ENCODE measurements at regions not wholly inside any gene's neighbourhood (a gene's known extent, or its start where the extent isn't known, plus 50 kb on each side); places are given as distances from the start of the nearest gene placed in this dataset.

DNA sequence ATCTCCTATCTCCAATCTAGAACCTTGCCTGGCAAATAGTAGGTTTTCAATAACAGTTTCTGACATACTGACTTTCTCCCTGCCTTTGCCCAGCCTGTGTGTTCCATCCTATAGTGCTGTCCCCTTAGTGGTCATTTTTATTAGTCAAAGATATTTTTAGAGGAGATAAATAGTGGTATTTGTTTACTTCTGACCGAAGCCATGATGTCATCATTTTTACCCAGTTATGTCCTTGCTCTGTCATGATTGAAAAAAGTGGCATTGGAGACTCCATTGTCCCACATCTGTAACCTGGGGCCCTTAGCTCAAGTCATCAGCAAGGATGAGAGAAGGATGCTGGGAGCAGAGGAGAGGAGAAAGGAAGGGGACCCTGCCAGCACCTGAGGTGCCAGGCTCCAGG, 80.6 kb upstream of the ATP2B2 start:
- DNase-seq = no peak

DNA sequence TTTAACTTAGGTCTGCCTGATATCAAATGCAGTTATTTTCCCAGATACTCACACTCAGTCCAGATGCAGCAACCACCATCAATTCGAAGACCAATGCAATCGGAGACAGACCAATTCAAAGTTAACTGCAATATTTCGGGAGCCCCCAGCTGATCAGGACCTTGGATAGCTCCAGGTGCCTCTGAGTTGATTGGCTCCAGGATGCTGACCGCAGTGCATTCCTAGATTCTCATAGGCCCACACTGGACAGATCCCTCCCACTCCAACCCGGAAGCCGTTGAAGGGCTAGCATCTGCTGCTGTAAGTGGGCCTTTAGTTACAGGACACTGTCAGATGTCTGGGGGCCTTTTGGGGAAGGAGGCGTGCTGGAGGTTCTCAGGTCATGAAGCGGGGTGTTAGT, 89.5 kb upstream of the ATP2B2 start:
- no peak for DNase-seq

DNA sequence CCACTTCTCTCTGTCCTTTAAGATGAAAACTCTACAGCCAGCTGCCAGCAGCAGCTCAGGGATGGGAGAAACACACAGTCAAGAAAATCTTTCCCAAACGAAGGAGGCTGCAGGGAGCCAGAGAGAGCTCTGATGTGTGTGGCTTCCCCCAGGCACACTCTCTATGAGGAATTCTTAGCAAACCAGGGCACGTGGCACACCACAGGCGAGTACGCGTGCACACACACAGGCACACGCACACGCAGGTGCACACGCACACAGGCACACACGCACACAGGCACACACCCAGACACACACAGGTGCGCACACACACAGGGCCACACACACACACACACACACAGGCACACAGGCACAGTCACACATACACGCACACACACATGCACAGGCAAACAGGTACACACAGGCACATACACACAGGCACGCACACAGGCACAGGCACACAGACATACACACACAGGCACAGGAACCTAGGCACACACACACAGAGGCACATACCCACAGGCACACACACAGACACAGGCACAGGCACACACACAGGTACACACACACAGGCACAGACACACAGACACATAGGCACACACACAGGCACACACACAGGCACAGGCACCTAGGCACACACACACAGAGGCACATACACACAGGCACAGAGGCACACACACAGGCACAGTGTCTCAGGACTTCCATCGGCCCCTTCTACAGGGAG, 91.5 kb upstream of the ATP2B2 start:
- DNase-seq = no peak

DNA sequence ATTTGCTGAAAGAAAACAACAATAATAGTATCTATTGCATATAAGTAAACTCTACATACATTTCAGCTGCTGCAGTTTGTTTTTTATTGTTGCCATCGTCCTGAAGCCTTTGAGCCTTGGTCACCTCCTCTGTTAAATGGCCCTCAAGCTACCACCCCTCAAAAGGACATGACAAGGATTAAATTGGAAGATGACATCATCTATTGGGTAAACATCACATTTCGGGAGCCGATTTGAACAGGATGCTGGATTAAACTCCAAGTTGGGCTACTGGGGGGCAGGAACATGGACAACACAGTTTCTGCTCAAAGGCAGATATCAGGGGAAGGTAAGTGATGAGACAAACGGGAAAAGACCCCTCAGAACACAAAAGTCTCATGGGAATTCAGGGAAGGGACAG, 92.3 kb upstream of the ATP2B2 start:
- no peak for DNase-seq

DNA sequence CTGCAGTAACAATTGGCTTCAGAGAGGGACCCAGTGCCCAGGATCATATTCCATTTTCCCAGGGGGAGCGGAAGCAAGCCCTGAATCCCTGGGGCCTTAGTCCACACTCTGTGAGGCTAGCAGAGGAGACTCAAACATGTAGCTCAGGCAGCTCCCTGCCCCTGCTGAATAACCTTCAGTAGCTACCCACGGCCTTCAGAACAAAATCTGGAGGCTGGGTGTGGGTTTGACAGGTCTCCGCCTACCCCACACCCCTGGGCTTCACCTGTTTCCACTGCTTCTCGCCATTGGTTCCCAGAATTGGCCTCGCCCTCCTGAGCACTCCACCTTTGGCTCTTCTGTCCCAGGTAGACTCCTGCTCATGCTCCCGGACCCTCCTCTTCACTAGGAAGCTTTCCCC, 93.6 kb upstream of the ATP2B2 start:
- DNase-seq = peak; percentile 34

DNA sequence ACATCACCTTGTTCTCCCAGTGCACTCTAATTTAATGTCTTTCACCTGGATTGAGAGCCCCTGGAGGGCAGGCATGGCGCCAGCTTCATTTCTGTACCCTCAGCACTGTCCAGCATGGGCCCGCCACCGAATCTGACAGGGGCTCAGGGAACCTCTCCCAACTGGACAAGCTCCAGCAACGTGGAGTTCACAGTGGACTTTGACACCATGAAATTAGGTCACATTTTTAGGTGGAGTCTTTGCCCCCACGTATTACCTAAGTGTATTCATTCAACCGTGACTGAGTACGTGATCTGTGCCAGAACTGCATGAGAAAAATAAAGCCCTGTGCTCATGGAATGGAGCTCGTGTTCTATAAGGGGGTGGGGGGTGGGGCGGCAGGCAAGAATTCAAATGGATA, 94.1 kb upstream of the ATP2B2 start:
- DNase-seq = peak; percentile 17

DNA sequence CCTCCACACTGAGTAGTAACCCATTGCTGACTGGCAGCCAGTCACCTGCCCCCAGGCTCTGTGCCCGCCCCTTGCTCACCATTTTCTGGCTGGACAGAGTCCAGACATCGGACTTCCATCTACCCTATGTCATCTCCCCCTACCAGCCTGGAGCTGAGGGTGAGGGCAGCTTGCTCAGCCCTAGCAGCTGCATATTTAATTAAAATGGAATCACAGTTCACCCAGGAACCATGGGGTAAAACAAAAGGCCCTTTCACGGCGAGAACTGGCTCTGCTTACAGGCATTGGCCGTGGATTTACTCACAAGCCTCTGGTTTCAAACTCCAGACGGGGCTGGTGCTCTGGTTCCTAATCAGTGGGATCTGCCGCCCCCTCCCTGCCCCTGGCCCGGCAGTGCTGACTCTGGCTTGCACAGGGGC, 94.9 kb upstream of the ATP2B2 start:
- no peak for DNase-seq

DNA sequence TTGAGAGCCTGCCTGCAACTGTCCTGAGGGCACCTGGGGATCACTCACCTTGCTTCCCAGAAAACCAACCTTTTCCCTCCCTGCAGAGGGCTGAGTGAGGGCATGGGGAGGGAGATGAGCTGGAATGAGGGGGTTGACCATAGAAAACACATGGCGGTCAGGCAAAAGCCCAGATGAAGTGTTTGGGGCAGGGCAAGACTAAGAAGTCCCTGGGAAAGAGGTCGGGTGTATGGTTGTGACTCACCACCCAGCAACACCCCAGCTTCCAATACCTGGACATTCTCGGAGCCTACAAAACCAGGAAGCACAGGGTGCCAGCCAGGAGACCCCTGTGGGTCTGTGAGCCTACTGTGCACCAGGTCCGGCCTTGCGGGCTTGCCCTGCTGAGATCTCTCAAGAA, 95.3 kb upstream of the ATP2B2 start:
- no peak for DNase-seq

DNA sequence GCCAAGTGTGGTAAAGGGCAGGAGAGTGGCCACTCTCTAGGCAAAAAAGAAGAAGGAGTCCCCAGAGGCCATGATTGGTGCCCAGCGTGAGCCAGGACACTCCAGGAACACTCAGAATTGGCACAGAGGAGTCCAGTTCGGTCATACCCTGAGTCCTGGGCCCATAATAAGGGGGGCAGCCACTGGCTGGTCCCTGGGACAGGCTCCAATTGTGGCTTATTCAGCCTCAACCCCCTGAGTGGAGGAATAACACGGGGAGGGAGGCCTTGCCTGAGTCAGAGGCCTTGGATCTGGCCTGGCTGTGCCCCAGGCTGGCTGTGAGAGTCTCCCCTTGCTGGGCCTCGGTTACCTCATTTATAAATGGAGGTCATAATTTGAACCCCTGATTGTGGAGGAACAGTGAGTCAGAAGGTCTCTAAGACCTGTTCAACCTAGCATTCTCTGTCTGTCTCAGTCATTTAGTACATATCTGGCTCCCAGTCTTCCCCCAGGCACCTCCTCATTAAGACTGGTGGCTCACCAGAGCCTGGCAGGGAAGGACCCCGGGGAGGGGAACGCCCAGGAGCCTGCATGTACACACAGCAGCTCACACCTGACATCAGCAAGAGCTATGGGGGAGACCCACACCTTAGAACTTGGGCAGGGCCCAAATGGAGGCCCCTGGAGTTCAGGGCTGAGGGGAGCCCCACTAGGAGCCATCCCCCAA, 95.9 kb upstream of the ATP2B2 start:
- DNase-seq = no peak

DNA sequence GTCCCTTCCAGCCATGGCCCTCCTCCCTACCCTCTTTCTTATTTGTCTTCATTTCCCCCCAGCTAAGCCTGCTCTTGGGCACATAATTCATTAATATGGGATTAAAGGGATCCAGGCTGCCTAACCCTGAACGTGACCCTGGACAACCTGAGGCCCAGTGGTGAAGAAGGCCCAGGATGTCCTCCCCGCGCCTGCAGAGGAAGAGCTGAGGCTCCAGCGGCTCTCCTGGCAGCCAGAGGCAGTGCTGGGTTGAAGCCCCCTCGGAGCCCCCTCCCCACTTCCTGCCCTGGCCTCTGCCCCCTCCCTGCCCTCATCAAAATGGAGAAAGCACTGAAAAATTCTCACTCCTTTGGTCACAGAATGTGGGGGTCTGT, 96.5 kb upstream of the ATP2B2 start:
- no peak for DNase-seq

DNA sequence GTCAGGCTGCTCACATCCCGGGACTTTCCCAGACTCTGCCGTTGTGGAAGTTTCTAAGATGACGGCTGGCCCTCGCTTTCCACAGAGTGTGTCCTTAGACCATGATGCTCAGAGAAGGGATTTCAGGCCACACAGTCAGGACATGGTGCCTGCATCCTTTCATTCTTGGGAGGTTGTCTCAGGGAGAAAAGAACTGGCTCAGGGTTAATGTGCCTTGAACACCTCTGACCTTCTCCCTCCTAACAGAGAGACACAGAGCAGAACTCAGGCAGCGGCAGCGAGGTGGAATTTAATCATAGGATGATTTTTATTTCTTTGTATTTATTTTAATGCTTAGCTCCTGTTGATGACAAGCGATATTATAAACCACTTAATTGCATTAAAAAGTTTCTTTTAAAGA, 96.9 kb upstream of the ATP2B2 start:
- no peak for DNase-seq

DNA sequence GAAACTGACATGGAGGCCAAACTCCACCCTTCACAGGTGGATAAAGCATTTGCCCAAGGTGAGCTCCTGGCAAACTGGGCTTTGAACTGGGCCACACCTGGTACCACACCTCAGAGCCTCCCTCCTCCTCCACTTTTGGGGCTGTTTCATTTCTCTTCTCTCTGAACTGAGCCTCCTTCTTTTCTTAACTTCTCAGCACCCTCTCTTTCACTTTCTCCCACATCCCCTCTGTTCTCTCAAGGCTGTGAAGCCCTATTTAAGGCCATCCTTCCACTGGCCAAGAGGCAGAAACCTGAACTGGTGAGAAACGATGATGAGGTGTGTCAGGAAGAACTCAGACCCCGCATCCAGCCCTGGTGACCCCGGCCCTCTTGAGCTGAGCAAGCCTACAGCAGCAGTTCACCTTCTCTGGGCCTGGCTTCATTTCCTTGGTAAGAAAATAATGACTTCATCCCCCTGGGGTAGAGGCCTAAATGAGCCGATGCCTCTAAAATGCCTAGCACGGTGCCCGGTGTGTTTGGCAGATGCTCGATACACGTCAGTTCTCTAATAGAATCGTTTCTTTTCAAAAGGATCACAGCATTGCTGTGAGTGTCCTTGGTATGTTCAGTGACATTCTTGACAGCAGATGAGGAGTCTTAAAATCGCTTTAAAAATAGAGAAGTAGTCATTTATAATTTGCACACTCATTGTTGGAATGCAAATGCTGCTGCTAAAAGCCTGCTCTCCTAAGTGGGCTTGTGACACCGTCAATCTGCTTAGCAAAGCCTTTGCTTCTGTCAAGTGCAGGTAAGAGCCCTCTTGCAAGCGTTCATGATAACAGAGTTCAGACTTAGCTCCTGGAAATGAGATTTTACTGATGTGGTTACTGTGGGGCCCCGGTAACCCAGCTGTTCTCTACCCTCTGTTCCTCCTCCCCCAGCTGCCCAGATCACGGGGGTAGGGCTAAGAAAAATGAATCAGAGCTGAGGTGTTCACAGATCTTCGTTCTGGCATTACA, 97.7 kb upstream of the ATP2B2 start:
- no peak for DNase-seq

DNA sequence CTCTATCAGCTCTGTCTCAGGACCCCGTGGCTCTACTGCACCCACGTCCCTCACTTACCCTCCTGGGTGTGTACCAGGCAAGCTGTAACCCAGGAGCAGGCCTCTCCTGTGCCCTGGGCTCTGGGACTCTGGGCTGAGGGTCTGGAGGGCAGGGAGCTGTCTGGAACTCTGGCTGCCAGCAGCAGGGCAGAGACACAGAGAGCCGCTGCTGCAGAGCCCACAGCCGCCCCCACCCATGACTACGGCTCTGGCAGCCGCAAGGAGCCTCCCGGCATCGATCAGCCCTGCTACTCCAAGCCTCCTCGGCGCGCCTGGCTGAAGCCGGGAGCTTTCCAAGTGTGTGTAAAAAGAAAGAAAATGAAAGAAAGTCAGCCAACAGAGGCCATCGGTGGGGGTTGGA, 103.7 kb upstream of the ATP2B2 start:
- DNase-seq = no peak

DNA sequence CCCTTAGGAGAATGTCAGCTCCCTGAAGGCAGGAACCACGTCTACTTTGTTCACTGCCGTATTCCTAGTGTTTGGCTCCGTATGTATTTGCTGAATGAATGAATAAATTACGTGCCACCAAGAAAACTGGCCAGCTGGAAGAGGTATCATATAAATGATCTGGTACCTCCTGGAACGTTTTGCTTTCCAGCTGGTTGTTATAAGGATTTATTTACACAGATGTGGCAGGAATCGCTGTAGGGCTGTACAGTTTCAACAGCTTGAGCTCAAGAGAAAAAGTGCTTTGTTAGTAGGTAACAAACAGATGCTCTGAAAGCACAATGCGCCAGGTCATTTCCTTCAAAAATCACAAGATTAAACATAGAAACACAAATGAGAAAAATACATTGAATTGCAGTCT, 108.8 kb upstream of the ATP2B2 start:
- peak; percentile 32 for DNase-seq

DNA sequence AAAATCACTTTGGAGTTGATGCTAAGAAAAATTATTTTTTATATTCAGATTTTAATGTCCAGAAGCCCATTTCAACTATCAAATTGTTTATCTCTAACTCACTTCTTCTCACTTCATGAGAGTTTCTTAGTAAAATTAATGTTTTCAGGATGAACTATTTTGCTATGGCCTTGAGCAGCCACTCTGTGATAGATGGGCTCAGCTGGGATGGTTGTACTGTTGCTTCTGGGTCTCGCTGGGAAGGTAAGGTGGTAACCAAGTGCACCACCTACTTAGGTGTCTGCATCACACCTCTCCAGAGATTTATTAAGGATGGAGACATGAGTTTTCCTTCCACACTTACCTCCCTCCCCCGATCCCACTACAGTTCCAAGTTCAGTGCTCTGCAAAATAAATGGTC, 110.3 kb upstream of the ATP2B2 start:
- DNase-seq = no peak

DNA sequence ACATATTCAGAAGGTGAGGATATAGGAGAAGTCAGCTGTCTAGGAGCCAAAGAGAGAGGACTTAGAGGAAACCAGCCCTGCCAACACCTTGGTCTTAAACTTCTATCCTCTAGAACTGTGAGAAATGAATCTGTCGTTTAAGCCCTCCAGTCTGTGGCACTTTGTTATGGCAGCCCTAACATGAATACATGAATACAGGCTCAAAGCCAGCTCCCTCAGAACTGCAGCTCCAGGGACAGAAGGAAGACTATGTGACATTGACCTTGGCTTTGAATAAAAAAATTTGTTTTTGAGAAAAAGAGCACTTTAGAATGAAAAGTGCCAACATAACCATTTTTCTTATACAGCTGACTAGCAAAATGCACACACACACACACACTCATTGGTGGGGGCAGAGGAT, 110.9 kb upstream of the ATP2B2 start:
- DNase-seq = no peak

DNA sequence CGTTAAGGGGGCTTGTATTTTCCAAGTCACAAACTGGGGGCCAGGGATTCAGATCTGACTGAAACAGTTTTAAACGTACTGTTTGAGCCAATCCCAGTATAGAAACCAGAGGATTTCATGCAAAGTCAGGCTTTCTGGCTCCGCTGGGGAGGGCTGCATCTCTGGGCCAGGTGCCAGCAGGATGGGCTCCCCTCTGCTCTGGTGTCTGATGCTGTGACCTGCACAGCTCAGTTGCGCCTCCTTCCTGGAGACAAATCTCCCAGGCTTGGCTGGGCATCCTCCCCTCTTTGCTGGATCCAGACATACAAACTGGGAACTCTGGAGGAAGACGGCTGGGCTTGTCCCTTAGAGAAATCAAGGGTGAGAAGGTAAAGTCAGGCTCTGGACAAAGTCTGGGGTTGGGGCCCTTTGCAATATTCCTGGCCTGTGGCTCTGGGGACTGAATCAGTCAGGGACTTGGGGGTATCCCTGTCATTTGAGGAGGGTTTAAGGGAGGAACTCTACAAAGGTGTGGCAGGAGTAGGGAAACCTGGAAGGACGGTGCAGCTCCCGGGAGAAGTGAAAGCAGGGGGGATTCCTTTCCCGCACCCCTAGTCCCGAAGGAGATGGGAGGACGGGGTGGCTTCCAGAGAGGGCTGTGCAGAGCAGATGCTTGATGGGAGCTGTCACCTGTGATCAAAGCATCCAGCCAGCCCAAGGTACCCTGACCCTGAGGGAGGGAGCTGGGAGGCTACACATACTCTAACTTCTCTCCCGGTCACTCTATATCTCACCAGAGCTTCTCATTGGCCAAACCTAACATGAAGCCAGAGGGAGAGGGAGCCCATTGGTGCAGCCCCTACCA, 114.8 kb upstream of the ATP2B2 start:
- no peak for DNase-seq

DNA sequence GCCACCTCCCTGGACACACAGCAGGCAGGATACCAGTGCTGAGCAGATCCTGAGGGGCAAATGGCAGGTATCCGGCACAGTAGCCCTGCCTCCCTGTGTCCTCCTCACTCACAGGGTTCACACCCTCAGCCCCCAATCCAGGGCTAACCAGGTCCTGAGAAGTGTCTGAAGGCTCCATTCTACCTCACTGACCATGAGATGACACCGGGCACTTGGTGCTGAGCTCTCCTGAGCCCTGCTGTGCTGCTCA, 115.4 kb upstream of the ATP2B2 start:
- no peak for DNase-seq

DNA sequence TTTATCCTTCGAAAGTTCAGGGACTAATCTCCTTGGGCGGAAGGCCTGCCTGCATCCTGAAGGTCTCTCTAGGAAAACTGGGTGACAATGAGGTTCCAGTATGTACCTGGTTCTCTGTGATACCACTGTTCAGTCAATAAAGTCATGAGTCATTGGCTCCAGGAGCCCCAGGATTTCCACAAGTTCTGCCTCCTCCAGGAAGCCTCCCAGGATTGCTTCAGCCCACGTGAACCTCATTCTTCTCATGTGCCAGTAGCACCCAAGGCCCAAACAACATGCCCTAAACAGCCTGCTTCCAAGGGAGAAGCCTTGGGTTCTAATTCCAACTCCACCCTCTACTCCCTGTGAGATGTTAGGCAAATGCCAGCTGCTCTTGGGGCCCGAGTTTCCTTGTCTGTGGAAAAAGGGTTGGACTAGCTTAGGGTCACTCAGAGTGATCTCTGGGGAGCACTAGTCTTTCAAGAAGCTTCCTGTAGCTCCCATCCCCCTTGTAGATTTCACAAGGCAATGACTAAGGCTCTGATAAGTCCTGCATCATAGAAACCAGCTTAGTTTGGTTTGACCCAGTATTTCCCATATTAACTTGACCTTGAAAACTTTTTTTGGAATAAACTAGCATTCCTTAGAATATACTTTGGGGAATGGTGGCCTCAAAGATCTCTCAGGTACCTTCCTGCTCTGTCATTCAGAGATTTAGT, 118.3 kb upstream of the ATP2B2 start:
- no peak for DNase-seq

DNA sequence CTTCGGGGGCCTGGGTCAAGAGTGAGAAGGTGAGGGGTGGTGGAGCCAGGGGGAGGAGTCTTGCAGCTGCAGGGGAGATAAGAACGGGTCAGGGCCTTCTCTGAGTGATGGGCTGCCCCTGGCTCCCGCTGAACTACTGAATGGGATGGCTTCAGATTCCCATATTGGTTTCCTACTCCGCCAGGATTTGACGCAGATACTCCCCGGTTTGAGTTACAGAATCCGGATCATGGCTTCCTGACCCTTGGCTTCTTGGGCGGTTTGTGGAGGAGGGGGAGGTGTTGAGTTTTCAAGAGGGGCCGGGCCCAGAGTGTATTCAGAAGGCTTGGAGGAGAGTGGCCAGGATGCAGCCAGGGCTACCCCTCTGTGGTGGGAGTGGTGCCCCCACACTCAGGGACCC, 119.9 kb upstream of the ATP2B2 start:
- DNase-seq = no peak

DNA sequence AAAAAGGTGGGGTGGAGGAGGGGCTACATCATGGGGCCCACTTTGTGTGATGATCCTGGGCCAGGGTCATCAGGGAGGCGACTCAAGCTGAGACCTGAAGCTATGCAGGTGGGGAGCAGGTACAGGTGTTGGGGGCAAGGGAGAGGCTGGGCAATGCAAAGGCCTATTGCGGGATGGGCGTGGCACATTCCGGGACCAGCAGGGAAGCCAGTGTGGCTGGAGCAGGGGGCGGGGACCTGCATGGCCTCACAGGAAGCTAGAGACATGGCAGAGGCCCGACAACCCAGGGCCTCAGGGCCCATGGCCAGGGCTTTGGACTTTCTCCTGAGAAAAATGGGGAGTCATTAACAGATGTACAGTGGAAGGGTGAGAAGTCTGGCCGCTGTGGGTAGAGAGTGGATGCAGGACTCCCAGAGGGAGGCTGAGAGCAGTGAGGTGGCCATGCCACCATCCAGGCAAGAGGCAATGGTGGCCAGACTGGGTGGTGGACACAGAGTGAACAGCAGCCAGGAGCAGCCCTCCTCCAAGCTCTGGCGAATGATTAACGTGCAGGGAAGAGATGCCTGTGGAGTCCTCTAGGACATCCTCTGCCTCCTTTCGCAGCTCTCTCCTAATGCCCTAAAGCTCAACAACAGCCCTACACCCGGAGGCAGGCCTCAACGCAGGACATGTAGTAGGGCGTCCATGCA, 122.6 kb upstream of the ATP2B2 start:
- no peak for DNase-seq
